ENCODE measurements at regions not wholly inside any gene's neighbourhood (a gene's known extent, or its start where the extent isn't known, plus 50 kb on each side); places are given as distances from the start of the nearest gene placed in this dataset.

DNA sequence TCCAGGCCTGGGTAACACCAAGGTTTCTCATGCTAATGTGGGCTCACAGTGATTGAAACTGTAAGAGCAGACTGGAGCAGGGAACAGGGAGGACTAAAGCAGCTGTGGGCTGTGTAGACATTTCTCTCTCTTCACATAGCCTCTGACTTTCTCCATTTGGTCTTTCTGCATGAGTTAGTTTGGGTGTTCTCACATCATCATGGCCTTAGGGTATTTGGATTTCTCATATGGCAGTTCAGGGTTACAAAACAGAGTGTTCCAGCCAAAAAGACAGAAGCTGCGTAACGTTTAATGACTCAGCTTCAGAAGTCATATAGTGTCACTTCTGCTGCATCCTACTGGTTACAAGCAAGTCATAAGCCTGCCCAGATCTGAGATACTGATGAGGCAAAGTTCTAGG lies 52.0 kb upstream of the OSBPL8 start:
- no peaks in the 10 kb centered on the region for H3K4me1 Mint-ChIP-seq
- peaks cover 4% of the 10 kb centered on the region for H3K27me3 Mint-ChIP-seq
- ATAC-seq (ENCODE audit: low read depth) (no peak), DNase-seq (ENCODE audit: low spot score in 2 of 2) (no peak)
- H3K27ac Mint-ChIP-seq, result no peak overlapping the region
- H3K9me3 Mint-ChIP-seq, result no peaks in the 10 kb centered on the region
- no peak overlapping the region for H3K4me3 Mint-ChIP-seq
- no peaks in the 10 kb centered on the region for H3K36me3 Mint-ChIP-seq

DNA sequence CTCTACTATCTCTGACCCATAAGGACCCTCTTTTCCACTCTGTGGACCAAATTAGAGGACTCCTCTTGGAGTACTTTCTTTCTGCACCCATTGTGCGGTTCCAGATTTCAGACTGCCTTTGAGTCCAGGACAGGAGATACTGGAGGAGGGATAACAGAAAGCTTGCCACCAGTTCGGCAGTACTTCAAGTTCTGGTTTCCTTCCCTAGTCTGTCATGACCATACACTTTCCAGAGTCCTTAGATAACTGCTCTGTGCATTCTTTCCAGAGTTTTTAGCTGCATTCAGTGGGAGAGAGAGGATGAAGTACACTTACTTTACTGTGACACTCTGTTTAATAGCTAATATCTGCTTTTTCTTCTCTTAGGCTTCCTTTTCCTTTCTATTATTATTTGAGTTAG lies 54.8 kb upstream of the OSBPL8 start:
- H3K9me3 Mint-ChIP-seq, result no peaks in the 10 kb centered on the region
- H3K4me3 Mint-ChIP-seq, result no peak overlapping the region
- H3K36me3 Mint-ChIP-seq, result no peaks in the 10 kb centered on the region
- no peak overlapping the region for H3K27ac Mint-ChIP-seq
- ATAC-seq (ENCODE audit: low read depth) (no peak), DNase-seq (ENCODE audit: low spot score in 2 of 2) (no peak)
- no peaks in the 10 kb centered on the region for H3K4me1 Mint-ChIP-seq
- no peaks in the 10 kb centered on the region for H3K27me3 Mint-ChIP-seq

DNA sequence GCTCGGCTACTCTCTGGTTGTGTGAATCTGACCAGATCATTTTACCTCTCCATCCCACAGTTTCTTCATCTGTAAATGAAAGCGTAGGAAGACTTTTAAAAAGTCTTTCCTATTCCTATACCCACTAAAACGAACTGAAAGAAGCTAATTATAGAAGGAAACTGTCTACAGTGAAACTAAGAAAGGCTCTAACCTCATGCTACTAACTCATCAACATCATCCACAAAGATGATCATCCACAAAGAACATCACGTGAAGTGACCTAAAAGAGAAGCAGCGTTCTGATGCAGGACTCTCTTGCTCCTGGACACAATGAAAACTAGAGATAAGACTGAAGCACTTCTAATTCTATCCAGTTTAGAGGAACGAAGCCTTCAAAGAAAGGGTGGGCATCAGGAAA lies 58.5 kb upstream of the OSBPL8 start:
- Mint-ChIP-seq H3K4me3 (no peak overlapping the region), H3K4me1 (peaks cover 3% of the 10 kb centered on the region), H3K27me3 (no peaks in the 10 kb centered on the region), H3K27ac (no peak overlapping the region), H3K9me3 (no peaks in the 10 kb centered on the region), H3K36me3 (no peaks in the 10 kb centered on the region)
- DNase-seq (ENCODE audit: low spot score in 2 of 2), result no peak
- ATAC-seq (ENCODE audit: low read depth), result no peak

DNA sequence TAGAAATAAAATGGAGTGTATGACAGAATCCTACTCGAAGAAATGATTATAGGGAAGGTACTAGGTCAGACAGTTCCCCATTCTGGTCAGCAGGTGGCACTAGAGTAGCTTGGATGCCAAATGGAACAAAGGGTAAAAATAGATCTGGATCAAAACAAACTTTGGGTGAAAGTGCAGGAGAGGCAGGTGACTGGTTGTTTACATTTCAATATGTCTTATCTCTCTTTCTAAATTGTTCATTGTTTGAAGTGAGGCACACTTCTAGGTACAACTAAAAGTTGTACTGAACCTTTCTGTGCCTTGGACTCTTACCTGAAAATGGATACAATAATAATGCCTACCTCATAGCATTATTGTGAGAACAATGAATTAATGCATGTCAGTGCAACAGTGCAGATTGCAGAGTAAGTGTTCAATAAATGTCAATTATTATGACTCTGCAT lies 62.0 kb upstream of the OSBPL8 start:
- H3K36me3 Mint-ChIP-seq, result no peaks in the 10 kb centered on the region
- H3K4me3 Mint-ChIP-seq, result no peak overlapping the region
- H3K27ac Mint-ChIP-seq, result no peak overlapping the region
- ATAC-seq (ENCODE audit: low read depth) (peak; percentile 76), DNase-seq (ENCODE audit: low spot score in 2 of 2) (peak; percentile 58 to 64)
- H3K27me3 Mint-ChIP-seq, result no peaks in the 10 kb centered on the region
- H3K9me3 Mint-ChIP-seq, result no peaks in the 10 kb centered on the region
- peaks cover 3% of the 10 kb centered on the region for H3K4me1 Mint-ChIP-seq

DNA sequence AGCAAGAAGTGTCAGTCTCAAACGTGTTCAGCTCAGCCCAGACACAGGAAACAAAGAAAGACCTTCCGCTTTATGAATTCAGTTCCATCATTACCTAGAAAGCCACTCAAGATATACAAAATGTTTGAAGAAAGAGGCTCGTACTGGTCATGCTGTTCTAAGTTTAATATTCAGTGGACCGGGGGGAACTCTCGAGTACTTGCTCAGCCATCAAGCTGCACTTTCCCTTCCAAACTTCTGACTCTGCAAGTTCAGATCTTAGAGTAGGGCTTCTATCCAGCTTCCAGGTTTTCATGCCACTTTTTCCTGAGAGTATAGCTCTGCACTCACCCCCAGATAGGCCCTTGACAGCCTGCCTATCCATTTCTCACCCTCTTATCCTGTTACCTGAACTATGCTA lies 62.8 kb upstream of the OSBPL8 start:
- DNase-seq (ENCODE audit: low spot score in 2 of 2) (no peak), ATAC-seq (ENCODE audit: low read depth) (no peak)
- H3K27me3 Mint-ChIP-seq, result no peaks in the 10 kb centered on the region
- H3K36me3 Mint-ChIP-seq, result no peaks in the 10 kb centered on the region
- no peak overlapping the region for H3K4me3 Mint-ChIP-seq
- H3K4me1 Mint-ChIP-seq, result peaks cover 3% of the 10 kb centered on the region
- no peaks in the 10 kb centered on the region for H3K9me3 Mint-ChIP-seq
- H3K27ac Mint-ChIP-seq, result no peak overlapping the region

DNA sequence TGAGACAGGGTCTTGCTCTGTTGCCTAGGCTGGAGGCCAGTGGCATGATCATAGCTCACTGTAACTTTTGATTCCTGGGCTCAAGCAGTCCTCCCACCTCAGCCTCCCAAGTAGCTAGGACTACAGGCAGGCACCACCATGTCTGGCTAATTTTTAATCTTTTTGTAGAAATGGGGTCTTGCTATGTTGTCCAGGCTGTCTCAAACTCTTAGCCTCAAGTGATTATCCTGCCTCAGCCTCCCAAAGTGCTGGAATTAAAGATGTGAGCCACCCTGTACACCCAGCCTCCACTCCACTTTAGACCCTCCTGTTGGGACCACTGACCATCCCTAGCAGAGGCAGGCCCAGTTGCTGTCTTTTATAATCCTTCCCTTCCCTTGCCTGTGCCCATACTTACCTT lies 63.3 kb upstream of the OSBPL8 start:
- H3K4me3 Mint-ChIP-seq, result no peak overlapping the region
- H3K27ac Mint-ChIP-seq, result no peak overlapping the region
- H3K36me3 Mint-ChIP-seq, result no peaks in the 10 kb centered on the region
- ATAC-seq (ENCODE audit: low read depth), result no peak
- peaks cover 3% of the 10 kb centered on the region for H3K4me1 Mint-ChIP-seq
- no peaks in the 10 kb centered on the region for H3K9me3 Mint-ChIP-seq
- H3K27me3 Mint-ChIP-seq, result no peaks in the 10 kb centered on the region
- DNase-seq (ENCODE audit: low spot score in 2 of 2), result no peak

DNA sequence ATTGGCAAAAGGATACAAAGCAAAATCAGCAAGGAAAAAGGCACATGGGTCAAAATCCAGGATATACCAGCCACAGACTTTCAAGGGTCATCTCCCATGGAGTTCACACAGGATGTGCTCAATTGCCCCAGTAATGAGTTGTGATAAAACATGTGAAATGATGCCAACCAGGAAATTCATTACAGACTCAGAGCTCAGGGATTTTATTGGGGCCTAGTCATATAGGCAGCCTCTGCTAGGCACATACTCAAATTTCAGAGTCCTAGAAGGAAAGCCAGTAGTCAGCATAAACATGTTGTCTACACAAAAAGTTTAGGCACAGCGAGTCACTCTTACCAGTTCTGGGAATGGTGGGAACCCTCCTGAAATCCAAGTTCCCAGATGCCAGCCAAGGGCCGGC lies 64.4 kb upstream of the OSBPL8 start:
- DNase-seq (ENCODE audit: low spot score in 2 of 2) (no peak), ATAC-seq (ENCODE audit: low read depth) (no peak)
- Mint-ChIP-seq H3K4me3 (no peak overlapping the region), H3K4me1 (peaks cover 3% of the 10 kb centered on the region), H3K27me3 (no peaks in the 10 kb centered on the region), H3K36me3 (no peaks in the 10 kb centered on the region), H3K9me3 (no peaks in the 10 kb centered on the region), H3K27ac (no peak overlapping the region)

DNA sequence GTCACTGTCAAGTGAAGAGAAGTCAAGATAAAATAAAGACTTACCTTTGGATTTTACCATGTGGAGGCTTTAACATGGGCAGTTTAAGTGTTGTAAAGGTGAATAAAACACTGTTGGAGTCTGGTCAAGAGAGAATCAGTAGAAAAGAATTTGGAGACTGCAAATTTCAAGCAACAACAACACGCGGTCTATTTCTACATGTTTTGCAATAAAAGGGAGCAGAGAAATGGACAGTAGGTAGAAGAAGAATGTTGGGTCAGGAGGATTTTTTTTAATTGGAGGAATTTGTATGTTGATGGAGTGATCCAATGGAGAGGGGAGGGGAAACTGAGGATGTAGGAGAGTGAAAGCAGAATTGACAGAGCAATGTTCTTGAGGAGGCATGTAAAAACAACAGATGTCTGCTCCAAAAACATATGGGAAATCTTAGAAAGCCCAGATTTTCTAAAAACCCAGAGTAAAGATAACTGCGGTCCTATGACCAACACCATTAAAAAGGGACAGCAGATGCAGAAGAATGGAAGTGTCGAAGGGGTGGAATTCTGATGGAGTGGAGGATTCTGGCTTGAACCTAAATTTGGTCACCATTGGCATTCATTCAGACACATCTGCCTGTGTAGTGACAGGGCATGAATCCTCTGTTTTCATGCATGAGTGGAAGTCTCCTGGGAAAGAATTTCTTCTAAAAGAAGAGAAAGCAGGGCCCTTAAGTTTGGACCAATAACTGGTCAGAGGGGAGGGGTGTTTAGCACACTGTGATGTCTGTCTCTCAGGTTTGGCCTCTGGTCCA lies 68.0 kb upstream of the OSBPL8 start:
- H3K27ac Mint-ChIP-seq, result no peak overlapping the region
- H3K4me1 Mint-ChIP-seq, result no peaks in the 10 kb centered on the region
- no peaks in the 10 kb centered on the region for H3K27me3 Mint-ChIP-seq
- no peak for ATAC-seq (ENCODE audit: low read depth)
- no peaks in the 10 kb centered on the region for H3K9me3 Mint-ChIP-seq
- H3K36me3 Mint-ChIP-seq, result no peaks in the 10 kb centered on the region
- no peak for DNase-seq (ENCODE audit: low spot score in 2 of 2)
- H3K4me3 Mint-ChIP-seq, result no peak overlapping the region

DNA sequence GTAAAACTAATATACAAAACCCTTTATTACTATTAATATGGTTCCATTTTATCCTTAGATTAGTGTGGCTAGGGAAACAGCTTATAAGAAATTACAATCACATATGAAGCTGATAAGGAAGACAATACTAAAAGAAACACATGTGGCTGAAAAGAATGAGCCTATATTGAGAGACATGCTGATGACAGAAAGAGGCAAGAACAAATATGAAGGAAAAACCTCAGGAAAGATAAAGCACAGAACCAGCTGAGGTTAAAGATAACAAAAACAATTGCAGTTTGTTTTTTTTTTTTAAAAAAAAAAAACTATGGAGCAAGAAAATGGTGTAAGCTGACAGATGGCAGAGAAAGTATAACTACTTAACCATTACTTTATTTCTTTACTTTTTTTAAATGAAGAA lies 69.2 kb upstream of the OSBPL8 start:
- DNase-seq (ENCODE audit: low spot score in 2 of 2) (no peak), ATAC-seq (ENCODE audit: low read depth) (no peak)
- no peaks in the 10 kb centered on the region for H3K27me3 Mint-ChIP-seq
- no peak overlapping the region for H3K27ac Mint-ChIP-seq
- H3K4me1 Mint-ChIP-seq, result no peaks in the 10 kb centered on the region
- no peak overlapping the region for H3K4me3 Mint-ChIP-seq
- H3K36me3 Mint-ChIP-seq, result no peaks in the 10 kb centered on the region
- no peaks in the 10 kb centered on the region for H3K9me3 Mint-ChIP-seq

DNA sequence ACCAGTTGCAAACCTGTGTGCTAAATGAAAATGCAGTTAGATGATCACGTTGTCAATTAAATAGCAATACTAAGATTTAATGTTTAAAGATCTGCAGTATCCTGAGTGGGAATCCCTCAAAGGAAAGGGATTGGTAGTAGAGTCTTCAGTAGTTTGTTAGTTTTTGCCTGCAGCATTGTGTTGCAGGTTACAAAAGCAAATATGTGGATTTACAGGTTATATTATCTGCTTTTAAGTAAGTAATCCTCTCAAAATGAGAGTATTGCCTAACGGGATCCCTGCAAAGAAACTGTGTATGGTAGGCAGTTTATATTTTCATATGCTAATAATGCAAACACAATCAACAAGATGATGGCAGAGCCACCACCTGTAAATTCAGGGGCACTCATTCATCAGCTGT lies 72.2 kb upstream of the OSBPL8 start:
- Mint-ChIP-seq H3K4me3 (no peak overlapping the region), H3K36me3 (no peaks in the 10 kb centered on the region), H3K27ac (no peak overlapping the region), H3K27me3 (peaks cover 2% of the 10 kb centered on the region), H3K9me3 (no peaks in the 10 kb centered on the region), H3K4me1 (no peaks in the 10 kb centered on the region)
- DNase-seq (ENCODE audit: low spot score in 2 of 2), result no peak
- no peak for ATAC-seq (ENCODE audit: low read depth)

DNA sequence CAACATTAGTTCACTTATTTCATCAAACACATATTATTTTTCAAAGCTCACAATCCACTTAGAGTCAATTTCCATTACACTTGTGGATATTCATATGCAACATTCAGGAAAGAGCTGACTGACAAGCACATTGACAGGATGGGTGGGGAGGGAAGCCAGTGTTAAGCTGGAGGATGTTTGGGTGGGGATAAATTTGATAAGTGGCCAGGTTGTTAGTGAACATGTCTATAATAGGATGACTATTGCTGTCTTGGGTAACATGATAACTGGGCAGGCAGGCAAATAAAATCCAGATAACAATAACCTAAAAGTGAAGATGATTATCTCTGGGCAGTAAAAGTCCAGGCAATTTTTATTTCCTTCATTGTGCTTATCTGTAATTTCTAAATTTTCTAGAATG lies 73.8 kb upstream of the OSBPL8 start:
- Mint-ChIP-seq H3K4me1 (no peaks in the 10 kb centered on the region), H3K27ac (no peak overlapping the region), H3K27me3 (peaks cover 2% of the 10 kb centered on the region), H3K36me3 (no peaks in the 10 kb centered on the region), H3K4me3 (no peak overlapping the region), H3K9me3 (no peaks in the 10 kb centered on the region)
- ATAC-seq (ENCODE audit: low read depth), result no peak
- no peak for DNase-seq (ENCODE audit: low spot score in 2 of 2)

DNA sequence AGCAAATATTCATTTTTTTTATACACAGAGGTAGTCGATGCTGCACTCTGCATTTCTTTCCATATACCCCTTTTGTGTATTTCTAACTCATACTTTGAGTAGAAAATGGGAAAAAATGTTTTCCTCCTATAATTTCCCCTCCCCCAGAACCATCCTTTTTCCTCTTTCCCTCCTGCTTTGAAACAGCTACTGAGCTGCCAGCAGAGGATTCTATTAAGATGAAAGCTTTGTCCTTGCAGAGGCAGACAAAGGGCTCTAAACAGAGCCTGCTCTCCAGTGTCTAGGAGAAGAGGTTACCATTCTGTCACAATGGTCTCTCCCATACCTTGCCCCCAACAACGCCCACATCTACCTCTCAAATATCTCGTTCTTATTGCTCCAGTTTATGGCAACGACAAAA lies 74.6 kb upstream of the OSBPL8 start:
- no peak for ATAC-seq (ENCODE audit: low read depth)
- H3K4me3 Mint-ChIP-seq, result no peak overlapping the region
- H3K27me3 Mint-ChIP-seq, result peaks cover 2% of the 10 kb centered on the region

DNA sequence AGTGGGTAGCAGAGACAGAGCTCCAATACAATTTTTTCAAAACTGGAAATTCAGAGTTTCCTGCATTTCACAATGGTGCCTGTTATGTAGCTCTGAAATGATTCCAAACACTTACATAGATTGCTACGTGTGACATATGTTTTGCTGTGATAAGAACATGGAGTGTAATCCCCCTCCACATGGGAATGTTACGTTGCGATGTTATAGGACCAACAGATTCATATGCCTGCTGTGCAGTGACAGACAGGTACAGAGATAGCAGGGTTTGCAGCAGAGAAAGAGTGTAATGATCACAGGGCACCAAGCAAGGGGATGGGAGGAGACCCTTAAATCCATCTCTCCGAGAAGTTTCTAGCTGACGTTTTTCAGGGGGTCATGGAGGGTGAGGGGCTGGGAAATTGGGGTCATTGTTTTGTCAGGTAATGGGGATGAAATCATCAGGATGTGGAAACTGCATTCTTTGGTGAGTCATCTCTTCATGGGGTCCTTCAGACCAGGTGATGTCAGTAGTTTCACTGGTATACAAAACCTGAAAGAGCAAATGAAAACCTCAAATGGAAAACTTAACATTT lies 76.6 kb upstream of the OSBPL8 start:
- H3K9me3 Mint-ChIP-seq, result no peaks in the 10 kb centered on the region
- H3K36me3 Mint-ChIP-seq, result no peaks in the 10 kb centered on the region
- no peak for ATAC-seq (ENCODE audit: low read depth)
- H3K4me1 Mint-ChIP-seq, result no peaks in the 10 kb centered on the region
- DNase-seq (ENCODE audit: low spot score in 2 of 2), result no peak
- H3K4me3 Mint-ChIP-seq, result no peak overlapping the region
- H3K27ac Mint-ChIP-seq, result no peak overlapping the region
- peaks cover 2% of the 10 kb centered on the region for H3K27me3 Mint-ChIP-seq

More for the DNA sequence above, 74.6 kb upstream of the OSBPL8 start:
- no peaks in the 10 kb centered on the region for H3K9me3 Mint-ChIP-seq
- no peaks in the 10 kb centered on the region for H3K4me1 Mint-ChIP-seq
- no peaks in the 10 kb centered on the region for H3K36me3 Mint-ChIP-seq
- DNase-seq (ENCODE audit: low spot score in 2 of 2), result no peak
- no peak overlapping the region for H3K27ac Mint-ChIP-seq

DNA sequence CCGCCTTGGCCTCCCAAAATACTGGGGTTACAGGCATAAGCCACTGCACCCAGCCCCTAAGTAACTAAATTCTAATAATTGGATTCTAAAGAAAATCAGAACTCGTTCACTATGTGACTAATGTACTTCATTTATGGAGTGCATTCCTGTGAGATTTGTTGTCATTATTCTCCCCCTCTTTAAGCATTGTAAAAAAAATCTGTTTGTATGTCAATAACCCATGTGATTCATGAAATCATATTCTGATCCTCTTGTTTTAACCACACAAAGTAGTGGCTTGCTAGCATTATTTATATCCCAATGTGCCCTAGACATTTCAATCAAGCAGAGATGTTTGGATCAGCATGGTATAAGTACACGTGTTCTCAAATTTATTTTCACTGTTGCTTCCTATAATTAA lies 78.2 kb upstream of the OSBPL8 start:
- Mint-ChIP-seq H3K4me3 (no peak overlapping the region), H3K36me3 (no peaks in the 10 kb centered on the region), H3K4me1 (no peaks in the 10 kb centered on the region), H3K27me3 (peaks cover 4% of the 10 kb centered on the region), H3K27ac (no peak overlapping the region), H3K9me3 (no peaks in the 10 kb centered on the region)
- DNase-seq (ENCODE audit: low spot score in 2 of 2) (no peak), ATAC-seq (ENCODE audit: low read depth) (no peak)

DNA sequence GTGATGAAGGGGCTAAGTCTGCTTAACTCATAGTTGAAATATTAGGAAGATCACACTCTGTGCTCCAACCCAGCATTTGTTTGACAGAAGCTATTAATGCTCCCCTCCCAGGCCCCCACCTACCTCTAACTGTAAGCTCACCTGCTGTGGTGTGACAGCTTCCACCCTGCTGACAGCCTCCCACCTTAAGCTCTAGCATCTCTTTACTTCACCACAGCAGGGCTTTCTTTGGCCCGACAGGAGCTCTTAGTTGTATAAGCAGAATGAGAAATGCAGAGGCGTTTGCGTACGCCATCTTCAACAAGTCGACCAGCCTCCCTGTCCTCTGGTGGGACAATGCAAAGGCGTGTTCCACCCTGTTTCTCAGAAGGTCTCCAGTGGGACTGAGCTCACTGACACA lies 80.1 kb upstream of the OSBPL8 start:
- Mint-ChIP-seq H3K27ac (no peak overlapping the region), H3K4me1 (no peaks in the 10 kb centered on the region), H3K36me3 (no peaks in the 10 kb centered on the region), H3K27me3 (peaks cover 4% of the 10 kb centered on the region), H3K9me3 (no peaks in the 10 kb centered on the region), H3K4me3 (no peak overlapping the region)
- ATAC-seq (ENCODE audit: low read depth), result no peak
- no peak for DNase-seq (ENCODE audit: low spot score in 2 of 2)

Measured in memory B cell (primary cell).